Uterus (tissue), 3 donors: ENCODE measurements at regions not wholly inside any gene's neighbourhood (a gene's known extent, or its start where the extent isn't known, plus 50 kb on each side); places are given as distances from the start of the nearest gene placed in this dataset.

Source experiments
- DNase-seq, 2 donors: peaks; one replicate each; pipeline ENCODE4 v3.0.0-alpha.2; 2019 to 2020
- H3K27ac ChIP-seq, 2 donors: fragments of 200-600 bp; sonication (generic); 1 replicate in 1 of 2; 2 replicates in 1 of 2; pipeline ENCODE4 v1.5.1; 2016 to 2018
- H3K27me3 ChIP-seq, 2 donors: fragments of 200-600 bp; sonication (generic); one replicate each; pipeline ENCODE4 v1.5.1; 2018 to 2019; ENCODE audit warnings: control low read depth in 1 of 2
- H3K36me3 ChIP-seq, 2 donors: fragments of 200-600 bp; sonication (generic); one replicate each; pipeline ENCODE4 v1.5.1; 2019; ENCODE audit warnings: control low read depth in 1 of 2
- H3K4me1 ChIP-seq, 2 donors: fragments of 200-600 bp; sonication (generic); one replicate each; pipeline ENCODE4 v1.5.1; 2018 to 2019; ENCODE audit warnings: control low read depth in 1 of 2
- H3K4me3 ChIP-seq, 2 donors: fragments of 200-600 bp; sonication (generic); 1 replicate in 1 of 2; 2 replicates in 1 of 2; pipeline ENCODE4 v1.5.1; 2018 to 2019; ENCODE audit warnings: mild to moderate bottlenecking in 1 of 2
- H3K9me3 ChIP-seq, 2 donors: fragments of 200-600 bp; sonication (generic); one replicate each; pipeline ENCODE4 v1.5.1; 2019; ENCODE audit warnings: control low read depth in 1 of 2
- CTCF ChIP-seq, 4 experiments: fragments of 200-600 bp in 2 of 4; fragments of 450-650 bp in 2 of 4; sonication (generic) in 2 of 4; IDR thresholded peaks; one replicate each; pipeline ENCODE4 v1.5.1; 2016 to 2019; ENCODE audit warnings: antibody characterized with exemption in 4 of 4, mild to moderate bottlenecking in 2 of 4, moderate library complexity in 1 of 4
- POLR2A ChIP-seq, 2 donors: fragments of 450-650 bp; IDR thresholded peaks; one replicate each; pipeline ENCODE4 v1.6.1; 2016; ENCODE audit warnings: antibody characterized with exemption in 2 of 2, mild to moderate bottlenecking in 1 of 2, moderate library complexity in 1 of 2
- intact Hi-C: fragments of 100-400 bp; cut with DNase I; formaldehyde crosslinking; loops from one replicate; pipeline ENCODE4 v1.15.1; 2023; ENCODE audit warnings: low total_unique reads
- donor health status: DM: yes; HTN: yes; CAD: no.

- H3K36me3 ChIP-seq: no peaks in the 10 kb centered on the region
- H3K4me3 ChIP-seq: no peak overlapping the region
- no peak overlapping the region for H3K27ac ChIP-seq
- intact Hi-C loops: no loop called here
- H3K9me3 ChIP-seq: no peaks in the 10 kb centered on the region
- no peaks in the 10 kb centered on the region for H3K27me3 ChIP-seq
- no peak for TF ChIP-seq POLR2A (IDR thresholded peaks at IDR 0.05)
- no peaks in the 10 kb centered on the region for H3K4me1 ChIP-seq
- DNase-seq: no peak
Observed at GRCh38 chr1:208544794-208545193, 300.6 kb upstream of the PLXNA2 start.

- TF ChIP-seq CTCF (IDR thresholded peaks at IDR 0.05) (no peak), POLR2A (IDR thresholded peaks at IDR 0.05) (no peak)
- Histone ChIP-seq H3K4me1 (no peaks in the 10 kb centered on the region), H3K27ac (no peak overlapping the region), H3K36me3 (no peaks in the 10 kb centered on the region), H3K9me3 (no peaks in the 10 kb centered on the region), H3K27me3 (no peaks in the 10 kb centered on the region), H3K4me3 (no peak overlapping the region)
- intact Hi-C loops: no loop called here
- no peak for DNase-seq
Observed at GRCh38 chr1:208551024-208551423, 306.8 kb upstream of the PLXNA2 start.

- no peaks in the 10 kb centered on the region for H3K4me1 ChIP-seq
- no peaks in the 10 kb centered on the region for H3K27me3 ChIP-seq
- intact Hi-C loops: no loop called here
- no peaks in the 10 kb centered on the region for H3K36me3 ChIP-seq
- H3K4me3 ChIP-seq: no peak overlapping the region
- no peak for DNase-seq
- no peak overlapping the region for H3K27ac ChIP-seq
- H3K9me3 ChIP-seq: no peaks in the 10 kb centered on the region
- no peak for TF ChIP-seq POLR2A (IDR thresholded peaks at IDR 0.05)
- TF ChIP-seq CTCF (IDR thresholded peaks at IDR 0.05): no peak
Observed at GRCh38 chr1:208551633-208552320, 307.6 kb upstream of the PLXNA2 start.

- H3K36me3 ChIP-seq: no peaks in the 10 kb centered on the region
- DNase-seq: no peak
- no peak overlapping the region for H3K27ac ChIP-seq
- intact Hi-C loops: no loop called here
- no peaks in the 10 kb centered on the region for H3K4me1 ChIP-seq
- no peaks in the 10 kb centered on the region for H3K9me3 ChIP-seq
- H3K27me3 ChIP-seq: no peaks in the 10 kb centered on the region
- H3K4me3 ChIP-seq: no peak overlapping the region
- no peak for TF ChIP-seq CTCF (IDR thresholded peaks at IDR 0.05)
- no peak for TF ChIP-seq POLR2A (IDR thresholded peaks at IDR 0.05)
Observed at GRCh38 chr1:208552928-208553327, 308.7 kb upstream of the PLXNA2 start.

- Histone ChIP-seq H3K4me3 (no peak overlapping the region), H3K9me3 (no peaks in the 10 kb centered on the region), H3K4me1 (no peaks in the 10 kb centered on the region), H3K27me3 (no peaks in the 10 kb centered on the region), H3K27ac (no peak overlapping the region), H3K36me3 (no peaks in the 10 kb centered on the region)
- intact Hi-C loops: no loop called here
- no peak for DNase-seq
- TF ChIP-seq CTCF (IDR thresholded peaks at IDR 0.05) (no peak), POLR2A (IDR thresholded peaks at IDR 0.05) (no peak)
Observed at GRCh38 chr1:208556461-208556860, 312.3 kb upstream of the PLXNA2 start.
